Liver (tissue), 2 donors: ENCODE measurements at regions not wholly inside any gene's neighbourhood (a gene's known extent, or its start where the extent isn't known, plus 50 kb on each side); places are given as distances from the start of the nearest gene placed in this dataset.

Experiments
- JUND ChIP-seq, 2 donors: IDR thresholded peaks; 2 replicates each; pipeline ENCODE4 v1.6.1; 2016; ENCODE audit warnings: antibody characterized with exemption in 2 of 2
- RAD21 ChIP-seq, 2 donors: IDR thresholded peaks; 2 replicates each; pipeline ENCODE4 v1.6.1; 2016; ENCODE audit warnings: antibody characterized with exemption in 2 of 2, mild to moderate bottlenecking in 2 of 2
- SP1 ChIP-seq: IDR thresholded peaks from 2 replicates; pipeline ENCODE4 v1.6.1; 2018; ENCODE audit warnings: antibody characterized with exemption, mild to moderate bottlenecking
- donor health status: healthy.

DNA sequence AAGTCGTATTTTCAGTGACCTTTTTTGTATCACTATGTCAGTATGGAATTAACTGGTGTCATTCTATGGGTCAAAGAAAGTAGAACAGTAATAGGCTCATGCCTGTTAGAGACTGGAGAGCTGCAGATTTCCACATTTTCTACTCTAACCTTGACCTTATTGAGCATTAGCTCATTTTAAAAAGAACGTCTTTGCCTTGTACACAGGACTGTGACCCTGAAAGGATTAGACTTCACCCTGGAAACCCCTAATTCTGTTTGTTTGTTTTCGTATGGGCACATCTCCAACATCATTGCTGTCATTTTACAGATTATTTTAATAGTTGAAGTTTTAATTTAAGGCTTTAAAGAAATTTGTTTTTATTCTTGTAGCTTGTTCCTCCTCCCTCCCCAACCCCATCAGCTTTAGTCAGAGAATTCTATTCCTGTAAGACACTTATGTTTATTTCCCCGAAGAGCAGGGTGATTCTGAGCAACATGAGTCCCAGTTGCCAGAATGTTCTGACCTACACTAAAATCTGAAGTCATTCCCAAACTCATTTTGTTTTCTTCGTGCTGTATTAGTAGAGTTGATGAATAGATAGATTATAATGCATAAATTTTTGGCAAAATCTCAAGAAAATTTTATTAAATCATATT is 451.3 kb downstream of the FOXG1 start:
- TF ChIP-seq JUND (IDR thresholded peaks at IDR 0.05) (no peak), RAD21 (IDR thresholded peaks at IDR 0.05) (no peak), SP1 (no peak)
